T-helper 2 cell treated with Interferon-gamma antibody and Interleukin-4, amounts not matched to agents 5 μg/mL and 100 μg/mL, for 36 hours (primary cell): ENCODE measurements at regions not wholly inside any gene's neighbourhood (a gene's known extent, or its start where the extent isn't known, plus 50 kb on each side); places are given as distances from the start of the nearest gene placed in this dataset.

Source experiments
- DNase-seq: peaks from one replicate; pipeline ENCODE4 v3.0.0; 2021; ENCODE audit warnings: low spot score
- H3K27ac Mint-ChIP-seq: one replicate; pipeline ENCODE4 v1.8.0; 2021; ENCODE audit warnings: mild to moderate bottlenecking, mixed read lengths
- H3K27me3 Mint-ChIP-seq: one replicate; pipeline ENCODE4 v1.8.0; 2021; ENCODE audit warnings: low read depth, mixed read lengths
- H3K36me3 Mint-ChIP-seq: one replicate; pipeline ENCODE4 v1.8.0; 2021; ENCODE audit warnings: low read depth, mixed read lengths
- H3K4me1 Mint-ChIP-seq: one replicate; pipeline ENCODE4 v1.8.0; 2021; ENCODE audit warnings: low read depth, mixed read lengths
- H3K4me3 Mint-ChIP-seq: one replicate; pipeline ENCODE4 v1.8.0; 2022; ENCODE audit warnings: mild to moderate bottlenecking, moderate library complexity, mixed read lengths
- H3K9me3 Mint-ChIP-seq: one replicate; pipeline ENCODE4 v1.8.0; 2021; ENCODE audit warnings: mixed read lengths

DNA sequence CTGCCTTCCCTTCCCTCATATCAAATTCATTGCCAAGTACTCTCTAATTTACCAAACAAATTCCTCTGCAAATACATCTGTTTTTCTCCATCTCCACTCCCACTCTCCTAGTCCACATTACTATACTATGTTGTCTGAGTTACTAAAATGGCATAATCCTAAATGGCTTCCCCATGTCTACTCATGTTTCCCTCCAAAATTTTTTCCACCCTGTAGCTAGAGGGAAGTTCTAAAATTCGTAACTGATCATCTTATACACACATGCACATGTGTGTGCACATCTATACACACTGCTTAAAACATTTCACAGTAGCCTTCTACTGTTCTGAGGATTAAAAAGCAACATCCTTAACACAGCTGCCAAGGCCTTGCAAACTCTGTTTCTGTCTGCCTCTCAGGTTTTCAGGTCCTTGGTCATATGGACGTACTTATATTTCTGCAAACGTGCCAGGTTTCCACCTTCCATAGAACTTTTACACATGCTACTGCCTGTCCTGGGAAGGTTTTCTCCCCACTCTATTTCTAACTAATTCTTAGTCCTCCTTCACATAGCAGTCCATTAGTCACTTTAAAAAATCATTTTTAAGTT lies 140.6 kb downstream of the LURAP1L start:
- Mint-ChIP-seq H3K9me3 (peaks cover 20% of the 10 kb centered on the region), H3K27me3 (no peaks in the 10 kb centered on the region), H3K4me3 (no peak overlapping the region), H3K4me1 (no peaks in the 10 kb centered on the region), H3K27ac (no peak overlapping the region), H3K36me3 (no peaks in the 10 kb centered on the region)
- DNase-seq = no peak

DNA sequence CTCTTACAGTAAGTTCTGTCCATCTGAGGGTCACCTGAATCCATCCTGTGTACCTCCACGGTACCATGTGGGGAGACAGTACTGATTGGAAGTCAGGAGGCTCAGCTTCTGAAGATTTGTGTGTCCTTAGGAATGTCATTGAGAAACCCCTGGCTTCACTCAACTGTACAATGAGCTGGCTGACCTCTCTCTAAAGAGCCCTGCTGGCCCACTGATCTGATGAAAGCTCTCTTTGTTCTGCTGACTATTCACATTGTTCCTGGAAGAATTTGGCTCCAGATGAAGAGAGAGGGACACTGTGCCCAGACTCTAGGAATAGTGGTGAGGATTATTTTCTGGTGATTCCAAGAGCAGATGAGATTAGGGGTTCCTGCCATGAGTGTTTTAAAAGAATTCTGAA lies 141.2 kb downstream of the LURAP1L start:
- Mint-ChIP-seq H3K36me3 (no peaks in the 10 kb centered on the region), H3K4me3 (no peak overlapping the region)
- DNase-seq = no peak

DNA sequence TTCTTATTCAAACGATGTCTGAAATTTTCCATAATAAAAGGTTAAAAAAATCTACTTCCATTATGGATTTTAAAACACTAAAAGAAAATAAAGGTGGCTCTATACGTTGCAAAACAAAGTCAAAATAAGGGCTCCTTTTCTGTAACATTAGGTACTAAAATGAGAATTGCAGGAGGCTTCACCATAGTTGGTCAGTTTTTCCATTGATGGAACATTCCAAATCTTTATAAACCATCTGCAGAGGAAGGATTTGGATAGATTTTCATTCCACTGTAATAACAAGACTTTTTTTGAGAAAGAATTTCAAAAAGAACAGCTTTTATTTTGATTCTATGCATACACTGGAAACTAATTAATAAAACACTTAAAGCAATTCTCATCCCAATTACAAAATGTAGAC lies 145.6 kb downstream of the LURAP1L start:
- Mint-ChIP-seq H3K27me3 (no peaks in the 10 kb centered on the region), H3K4me1 (no peaks in the 10 kb centered on the region), H3K36me3 (no peaks in the 10 kb centered on the region), H3K9me3 (peaks cover 18% of the 10 kb centered on the region), H3K27ac (no peak overlapping the region), H3K4me3 (no peak overlapping the region)
- DNase-seq = no peak

More for the DNA sequence above, 141.2 kb downstream of the LURAP1L start:
- Mint-ChIP-seq H3K4me1 (no peaks in the 10 kb centered on the region), H3K27ac (no peak overlapping the region), H3K9me3 (peaks cover 20% of the 10 kb centered on the region), H3K27me3 (no peaks in the 10 kb centered on the region)

DNA sequence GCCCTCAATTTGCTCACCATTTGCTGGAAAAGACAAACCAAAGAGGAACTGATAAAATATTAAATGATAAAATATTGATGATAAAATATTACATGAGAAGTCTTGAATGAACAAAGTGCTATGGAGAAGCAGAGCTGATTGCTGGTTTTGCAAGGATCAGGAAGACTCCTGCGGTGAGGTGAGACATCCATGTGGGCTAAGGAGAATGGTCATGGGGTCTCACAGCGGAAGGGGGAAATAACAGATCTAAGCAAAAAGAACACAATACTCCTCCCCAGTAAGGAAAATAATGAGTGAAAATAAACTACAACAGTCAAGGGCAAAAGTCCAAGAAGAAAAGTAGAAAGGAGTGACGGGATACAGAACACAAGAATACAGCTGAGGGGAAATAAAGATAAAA lies 146.8 kb downstream of the LURAP1L start:
- no peak overlapping the region for H3K4me3 Mint-ChIP-seq
- H3K4me1 Mint-ChIP-seq = no peaks in the 10 kb centered on the region
- no peak overlapping the region for H3K27ac Mint-ChIP-seq
- H3K36me3 Mint-ChIP-seq = no peaks in the 10 kb centered on the region
- no peak for DNase-seq
- H3K9me3 Mint-ChIP-seq = peaks cover 16% of the 10 kb centered on the region
- H3K27me3 Mint-ChIP-seq = no peaks in the 10 kb centered on the region

DNA sequence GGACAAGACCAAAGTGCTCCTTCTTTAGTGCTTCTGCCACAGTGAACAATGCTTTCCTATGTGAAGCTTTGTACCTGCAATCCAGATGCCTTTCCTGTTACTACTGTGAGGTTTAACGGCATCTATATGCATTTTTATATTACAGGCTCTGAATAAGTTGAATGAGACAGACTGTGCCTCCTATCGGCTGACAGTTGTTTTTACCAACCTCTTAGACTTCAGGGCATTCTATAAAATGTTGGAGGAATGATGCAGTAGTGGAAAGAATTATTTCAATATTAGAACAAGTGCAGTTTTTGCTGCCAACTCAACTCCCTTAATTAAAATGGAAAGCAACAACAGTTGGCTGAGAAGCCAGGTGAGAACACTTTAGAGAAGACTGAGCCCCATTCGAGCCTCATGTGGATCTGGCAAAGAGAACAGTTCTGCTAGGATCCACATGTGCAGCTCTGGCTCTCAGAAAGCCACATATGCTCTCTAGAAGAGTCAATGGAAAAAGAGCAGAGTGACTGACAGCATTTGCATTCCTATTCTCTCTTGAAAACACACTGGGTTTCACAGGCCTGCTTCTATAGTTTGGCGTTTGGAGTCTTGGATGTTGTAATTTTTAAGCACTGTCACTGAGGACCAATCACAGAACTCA lies 147.5 kb downstream of the LURAP1L start:
- no peak overlapping the region for H3K4me3 Mint-ChIP-seq
- H3K36me3 Mint-ChIP-seq = no peaks in the 10 kb centered on the region
- no peak for DNase-seq
- no peaks in the 10 kb centered on the region for H3K4me1 Mint-ChIP-seq
- H3K27ac Mint-ChIP-seq = no peak overlapping the region
- H3K27me3 Mint-ChIP-seq = no peaks in the 10 kb centered on the region
- peaks cover 13% of the 10 kb centered on the region for H3K9me3 Mint-ChIP-seq

DNA sequence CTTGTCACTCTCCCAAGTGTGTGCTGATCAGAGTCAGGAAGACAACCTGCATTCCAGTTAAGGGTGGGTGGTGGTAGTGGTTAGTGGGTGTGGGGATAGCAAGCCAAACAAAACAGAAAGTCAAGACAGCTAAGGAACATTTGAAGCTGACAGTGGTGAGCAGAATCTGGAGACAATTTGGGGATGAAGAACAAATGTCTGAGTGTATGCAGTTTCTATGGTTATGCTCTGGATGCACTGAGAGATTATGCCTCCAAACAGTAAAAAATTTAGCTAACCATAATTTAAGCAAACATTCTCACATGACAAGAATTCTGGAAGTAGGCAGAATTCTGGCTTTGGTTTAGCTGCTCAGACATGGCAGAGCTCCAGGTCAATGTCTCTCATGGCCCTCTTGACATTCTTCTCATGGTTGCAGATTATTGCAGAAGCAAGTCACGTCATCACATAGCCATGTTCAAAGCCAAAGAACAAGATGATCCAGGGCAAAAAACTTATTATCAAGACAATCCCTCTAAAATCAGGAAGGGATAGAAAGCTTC lies 148.7 kb downstream of the LURAP1L start:
- no peak for DNase-seq
- no peaks in the 10 kb centered on the region for H3K4me1 Mint-ChIP-seq
- H3K4me3 Mint-ChIP-seq = no peak overlapping the region
- no peaks in the 10 kb centered on the region for H3K27me3 Mint-ChIP-seq
- H3K27ac Mint-ChIP-seq = no peak overlapping the region
- H3K36me3 Mint-ChIP-seq = no peaks in the 10 kb centered on the region
- peaks cover 12% of the 10 kb centered on the region for H3K9me3 Mint-ChIP-seq

DNA sequence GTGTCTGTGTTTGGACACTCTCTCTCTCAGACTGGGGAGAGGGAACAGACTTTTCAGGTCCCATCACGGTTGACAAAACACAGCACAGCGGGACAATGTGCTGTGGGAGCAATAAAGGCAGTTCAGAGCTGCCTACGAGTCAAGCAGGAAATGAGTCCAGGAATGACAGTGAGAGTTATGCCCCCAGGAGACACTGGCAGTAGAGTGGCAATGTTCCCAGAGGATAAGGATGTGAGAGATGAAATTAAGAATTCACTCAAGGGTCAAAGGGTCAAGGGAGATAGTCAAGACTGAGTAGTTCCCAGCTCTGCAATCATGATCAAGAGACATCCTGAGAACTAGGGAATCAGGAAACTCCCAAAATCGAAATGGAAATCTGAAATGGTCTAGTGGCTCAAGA lies 156.1 kb downstream of the LURAP1L start:
- H3K36me3 Mint-ChIP-seq = no peaks in the 10 kb centered on the region
- peaks cover 3% of the 10 kb centered on the region for H3K9me3 Mint-ChIP-seq
- DNase-seq = no peak
- no peak overlapping the region for H3K4me3 Mint-ChIP-seq
- H3K27me3 Mint-ChIP-seq = no peaks in the 10 kb centered on the region
- no peak overlapping the region for H3K27ac Mint-ChIP-seq
- no peaks in the 10 kb centered on the region for H3K4me1 Mint-ChIP-seq

DNA sequence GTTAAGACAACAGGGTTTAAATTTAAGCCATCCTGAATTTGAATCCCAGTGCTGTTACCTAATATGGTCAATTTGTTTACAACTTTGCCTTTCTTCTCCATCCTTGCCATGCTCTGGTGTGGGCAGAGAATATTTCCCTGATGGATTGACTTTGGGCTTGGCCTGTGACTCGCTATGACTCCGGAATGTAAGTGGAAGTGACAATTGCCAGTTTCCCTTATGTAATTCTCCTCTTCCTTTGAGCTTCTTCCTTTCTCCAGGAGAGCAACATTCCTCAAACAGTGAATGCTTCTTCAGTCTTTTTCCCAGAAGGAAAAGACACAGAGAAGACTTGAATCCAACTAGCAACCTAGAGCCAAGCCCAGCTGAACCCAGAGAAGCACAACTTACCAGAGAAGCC lies 159.1 kb downstream of the LURAP1L start:
- no peaks in the 10 kb centered on the region for H3K4me1 Mint-ChIP-seq
- no peak overlapping the region for H3K4me3 Mint-ChIP-seq
- no peak overlapping the region for H3K27ac Mint-ChIP-seq
- no peak for DNase-seq
- peaks cover 3% of the 10 kb centered on the region for H3K9me3 Mint-ChIP-seq
- H3K36me3 Mint-ChIP-seq = no peaks in the 10 kb centered on the region
- no peaks in the 10 kb centered on the region for H3K27me3 Mint-ChIP-seq

DNA sequence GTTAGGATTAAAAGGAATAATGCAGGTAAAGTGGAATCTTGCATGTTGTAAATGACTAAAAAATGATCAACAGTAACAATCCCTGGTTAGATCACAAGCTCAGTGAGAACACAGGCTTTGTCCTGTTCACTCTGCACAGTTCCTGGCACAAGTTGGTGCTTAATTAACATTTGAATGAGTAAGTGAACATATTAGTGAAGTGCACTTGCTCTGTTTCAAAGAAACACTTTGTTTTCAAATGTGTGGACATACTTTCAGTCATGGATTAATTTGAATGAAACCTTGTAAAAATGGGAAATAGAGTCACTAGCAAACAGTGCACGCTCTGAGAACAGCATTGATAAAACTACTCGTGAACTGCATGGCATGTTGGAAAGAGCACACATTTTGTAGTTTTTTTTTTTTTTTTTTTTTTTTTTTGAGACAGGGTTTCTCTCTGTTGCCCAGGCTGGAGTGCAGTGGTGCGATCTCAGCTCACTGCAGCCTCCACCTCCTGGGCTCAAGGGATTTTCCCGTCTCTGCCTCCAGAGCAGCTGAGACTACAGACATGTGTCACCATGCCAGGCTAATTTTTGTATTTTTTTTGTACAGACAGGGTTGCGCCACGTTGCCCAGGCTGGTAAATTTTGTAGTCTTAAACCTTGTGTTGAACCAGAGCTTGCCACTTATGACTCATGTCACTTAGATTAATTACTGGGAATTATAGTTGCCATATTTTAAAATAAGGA lies 159.9 kb downstream of the LURAP1L start:
- Mint-ChIP-seq H3K4me3 (no peak overlapping the region), H3K9me3 (peaks cover 3% of the 10 kb centered on the region), H3K4me1 (no peaks in the 10 kb centered on the region), H3K27me3 (no peaks in the 10 kb centered on the region), H3K27ac (no peak overlapping the region), H3K36me3 (no peaks in the 10 kb centered on the region)
- no peak for DNase-seq

DNA sequence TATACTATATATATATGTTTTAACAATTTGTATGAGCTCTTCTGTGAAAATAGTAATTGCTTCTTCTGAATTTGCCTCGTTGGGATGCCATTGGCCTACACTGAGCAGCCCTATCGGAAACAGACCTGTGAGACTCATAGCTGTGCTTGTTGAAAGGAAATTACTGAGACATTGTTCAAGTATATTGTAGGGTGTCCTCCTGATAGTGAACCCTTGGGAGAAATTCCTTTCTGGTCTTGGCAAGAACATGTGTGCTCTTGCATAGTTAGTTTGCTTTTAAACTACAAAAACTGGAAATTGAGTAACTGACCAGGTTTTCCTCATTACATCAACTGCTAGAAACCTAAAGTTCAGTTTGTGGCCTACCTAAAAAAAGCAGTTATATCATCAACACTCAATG lies 160.9 kb downstream of the LURAP1L start:
- Mint-ChIP-seq H3K27ac (no peak overlapping the region), H3K36me3 (no peaks in the 10 kb centered on the region), H3K4me1 (no peaks in the 10 kb centered on the region), H3K4me3 (no peak overlapping the region), H3K9me3 (peaks cover under 1% of the 10 kb centered on the region), H3K27me3 (no peaks in the 10 kb centered on the region)
- no peak for DNase-seq

DNA sequence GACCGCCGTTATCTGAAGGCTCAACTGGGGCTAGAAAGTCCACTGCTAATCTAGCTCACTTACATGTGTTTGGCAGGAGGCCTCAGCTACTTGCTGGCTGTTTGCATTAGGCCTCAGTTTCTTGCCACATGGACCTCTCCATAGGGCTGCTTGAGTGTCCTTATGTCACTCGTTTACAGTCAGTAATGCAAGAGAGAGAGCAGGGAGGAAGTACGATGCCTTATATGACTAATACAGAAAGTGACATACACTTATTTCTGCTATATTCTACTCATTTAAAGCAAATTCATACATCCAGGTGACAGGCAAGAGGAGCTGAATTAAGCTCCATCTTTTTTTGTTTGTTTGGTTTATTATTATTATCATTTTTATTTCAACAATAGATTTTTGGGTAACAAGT lies 179.6 kb downstream of the LURAP1L start:
- Mint-ChIP-seq H3K4me1 (no peaks in the 10 kb centered on the region), H3K4me3 (no peak overlapping the region)

DNA sequence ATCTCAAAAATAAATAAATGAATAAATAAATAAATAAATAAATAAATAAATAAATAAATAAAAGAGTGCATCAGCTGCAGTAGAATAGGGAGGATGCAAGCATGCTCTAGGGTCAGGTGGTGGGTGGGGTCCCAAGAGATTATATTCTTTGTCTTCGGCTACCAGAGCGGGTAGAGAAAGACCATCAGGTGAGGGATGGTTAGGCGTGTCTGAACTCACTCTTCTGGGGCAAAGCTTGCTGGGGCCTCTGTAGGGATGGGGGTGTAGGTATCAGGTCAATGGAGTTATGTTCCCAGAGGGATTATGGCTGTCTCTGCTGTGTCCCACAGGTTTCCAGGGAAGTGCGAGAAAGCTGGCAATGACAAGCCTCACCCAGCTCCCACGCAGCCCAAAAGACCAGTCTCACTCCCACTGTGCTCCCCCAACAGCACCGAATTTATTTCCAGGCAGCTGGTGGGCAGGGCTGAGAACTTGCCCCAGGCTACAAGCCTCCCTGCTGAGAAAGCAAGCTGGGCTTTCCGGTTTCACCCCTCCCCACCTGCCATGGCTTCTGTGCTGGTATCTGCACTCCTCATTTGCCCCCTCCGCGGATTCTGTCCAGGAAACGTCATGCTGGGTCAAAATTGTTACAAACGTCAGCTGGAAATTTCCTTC lies 180.8 kb downstream of the LURAP1L start:
- Mint-ChIP-seq H3K9me3 (peaks cover 43% of the 10 kb centered on the region), H3K27ac (no peak overlapping the region), H3K4me3 (no peak overlapping the region)

More for the DNA sequence above, 179.6 kb downstream of the LURAP1L start:
- Mint-ChIP-seq H3K27me3 (no peaks in the 10 kb centered on the region), H3K27ac (no peak overlapping the region), H3K9me3 (peaks cover 49% of the 10 kb centered on the region), H3K36me3 (no peaks in the 10 kb centered on the region)
- no peak for DNase-seq

DNA sequence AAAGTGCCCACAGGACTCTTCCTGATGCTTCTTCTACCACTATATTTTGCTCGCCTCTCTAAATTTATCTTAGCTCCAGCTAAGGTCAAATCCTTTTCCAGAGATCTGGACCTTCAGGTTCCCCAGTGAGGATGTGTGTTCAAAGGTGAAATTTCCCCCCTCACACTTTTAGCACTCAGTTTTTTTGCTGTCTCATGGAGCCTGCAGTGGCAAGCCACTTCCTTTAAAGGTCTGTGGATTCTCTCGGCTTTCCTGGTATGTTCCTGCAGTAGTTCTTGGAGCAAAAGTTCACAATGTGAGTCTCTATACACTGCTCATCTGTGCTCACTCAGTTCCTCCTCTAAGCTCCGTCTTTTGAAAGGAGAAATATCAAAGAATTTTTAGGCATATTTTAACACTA lies 181.4 kb downstream of the LURAP1L start:
- no peaks in the 10 kb centered on the region for H3K27me3 Mint-ChIP-seq
- DNase-seq = no peak
- no peaks in the 10 kb centered on the region for H3K36me3 Mint-ChIP-seq
- peaks cover 38% of the 10 kb centered on the region for H3K9me3 Mint-ChIP-seq
- no peak overlapping the region for H3K27ac Mint-ChIP-seq
- no peak overlapping the region for H3K4me3 Mint-ChIP-seq
- no peaks in the 10 kb centered on the region for H3K4me1 Mint-ChIP-seq

More for the DNA sequence above, 180.8 kb downstream of the LURAP1L start:
- Mint-ChIP-seq H3K4me1 (no peaks in the 10 kb centered on the region), H3K36me3 (no peaks in the 10 kb centered on the region), H3K27me3 (no peaks in the 10 kb centered on the region)
- no peak for DNase-seq

DNA sequence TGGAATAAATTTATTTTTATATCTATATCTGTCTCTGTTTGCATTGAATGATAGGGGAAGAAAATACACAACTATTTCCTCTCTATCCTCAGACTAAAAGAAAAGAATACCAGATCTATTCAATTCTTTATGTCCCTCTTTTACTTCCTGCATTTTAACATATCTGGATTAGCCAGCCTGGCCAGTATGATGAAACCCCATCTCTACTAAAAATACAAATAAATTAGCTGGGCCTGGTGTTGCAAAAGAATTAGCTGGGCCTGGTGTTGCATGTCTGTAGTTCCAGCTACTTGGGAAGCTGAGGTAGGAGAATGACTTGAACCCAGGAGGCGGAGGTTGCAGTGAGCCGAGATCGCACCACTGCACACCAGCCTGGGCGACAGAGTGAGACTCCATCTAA lies 182.0 kb downstream of the LURAP1L start:
- Mint-ChIP-seq H3K27me3 (no peaks in the 10 kb centered on the region), H3K4me3 (no peak overlapping the region), H3K4me1 (no peaks in the 10 kb centered on the region), H3K9me3 (peaks cover 36% of the 10 kb centered on the region), H3K36me3 (no peaks in the 10 kb centered on the region), H3K27ac (no peak overlapping the region)
- DNase-seq = no peak
